OCI-LY3 (cell line): ENCODE measurements at regions not wholly inside any gene's neighbourhood (a gene's known extent, or its start where the extent isn't known, plus 50 kb on each side); places are given as distances from the start of the nearest gene placed in this dataset.

Experiments used
- H2AFZ ChIP-seq: fragments of 200-600, 300-600 bp; shearing (Covaris generic); 2 replicates; pipeline ENCODE4 v1.6.0; 2014; ENCODE audit warnings: antibody characterized with exemption, low read depth, low read length
- H3K27ac ChIP-seq: fragments of 200-600, 300-600 bp; sonication (generic); 2 replicates; pipeline ENCODE4 v1.5.1; 2014; ENCODE audit warnings: mild to moderate bottlenecking, low read length, moderate library complexity, mixed read lengths
- H3K27me3 ChIP-seq: fragments of 200-600, 300-600 bp; sonication (generic); 2 replicates; pipeline ENCODE4 v1.6.1; 2014; ENCODE audit warnings: low read depth, low read length, mixed read lengths
- H3K36me3 ChIP-seq: fragments of 200-600, 300-600 bp; sonication (generic); replicated peaks from 2 replicates; pipeline ENCODE3; 2014; ENCODE audit warnings: low read depth, low read length, mixed read lengths
- H3K4me1 ChIP-seq: fragments of 300-600, 200-600 bp; sonication (generic); 2 replicates; pipeline ENCODE4 v1.6.1; 2014; ENCODE audit warnings: low read length, mixed read lengths
- H3K4me2 ChIP-seq: fragments of 200-600, 300-600 bp; sonication (generic); 2 replicates; pipeline ENCODE4 v1.6.1; 2014; ENCODE audit warnings: low read length, mixed read lengths
- H3K4me3 ChIP-seq: fragments of 300-600, 200-600 bp; sonication (generic); 2 replicates; pipeline ENCODE4 v1.5.1; 2014; ENCODE audit warnings: antibody characterized with exemption, mild to moderate bottlenecking, low read length, moderate library complexity
- H3K79me2 ChIP-seq: fragments of 300-600, 200-600 bp; shearing (Covaris generic); 2 replicates; pipeline ENCODE4 v1.6.1; 2014; ENCODE audit warnings: mild to moderate bottlenecking, low read length, mixed read lengths
- H3K9ac ChIP-seq: fragments of 300-600, 200-600 bp; shearing (Covaris generic); 2 replicates; pipeline ENCODE4 v1.6.0; 2014; ENCODE audit warnings: mild to moderate bottlenecking, low read length, moderate library complexity
- H3K9me3 ChIP-seq: fragments of 200-600, 300-600 bp; shearing (Covaris generic); 2 replicates; pipeline ENCODE4 v1.6.1; 2014; ENCODE audit warnings: low read length, mixed read lengths; ENCODE audit not compliant: insufficient read depth
- H4K20me1 ChIP-seq: fragments of 200-600, 300-600 bp; sonication (generic); 2 replicates; pipeline ENCODE4 v1.6.1; 2016; ENCODE audit warnings: low read length, mixed read lengths; ENCODE audit not compliant: insufficient read depth
- CTCF ChIP-seq: fragments of 200-600, 300-600 bp; sonication (generic); IDR thresholded peaks from 2 replicates; pipeline ENCODE4 v1.5.1; 2014; ENCODE audit warnings: antibody characterized with exemption, low read length, low read depth
- EZH2phosphoT487 ChIP-seq: fragments of 200-600 bp; shearing (Covaris generic); IDR thresholded peaks from 2 replicates; pipeline ENCODE4 v1.6.1; 2018; ENCODE audit warnings: antibody characterized with exemption, mixed run types, low read depth

GRCh38 chr1:221648201-221648600 is 93.7 kb downstream of the DUSP10 start:
- Histone ChIP-seq H4K20me1 (no peaks in the 10 kb centered on the region), H3K36me3 (no peaks in the 10 kb centered on the region), H3K27me3 (no peaks in the 10 kb centered on the region), H2AFZ (no peak overlapping the region), H3K4me2 (no peak overlapping the region), H3K79me2 (no peaks in the 10 kb centered on the region), H3K9me3 (no peaks in the 10 kb centered on the region), H3K4me3 (no peak overlapping the region), H3K4me1 (peaks cover 18% of the 10 kb centered on the region), H3K27ac (no peak overlapping the region), H3K9ac (no peak overlapping the region)
- TF ChIP-seq EZH2phosphoT487, result no peak
- TF ChIP-seq CTCF, result no peak
